ENCODE measurements at regions not wholly inside any gene's neighbourhood (a gene's known extent, or its start where the extent isn't known, plus 50 kb on each side); places are given as distances from the start of the nearest gene placed in this dataset.

DNA sequence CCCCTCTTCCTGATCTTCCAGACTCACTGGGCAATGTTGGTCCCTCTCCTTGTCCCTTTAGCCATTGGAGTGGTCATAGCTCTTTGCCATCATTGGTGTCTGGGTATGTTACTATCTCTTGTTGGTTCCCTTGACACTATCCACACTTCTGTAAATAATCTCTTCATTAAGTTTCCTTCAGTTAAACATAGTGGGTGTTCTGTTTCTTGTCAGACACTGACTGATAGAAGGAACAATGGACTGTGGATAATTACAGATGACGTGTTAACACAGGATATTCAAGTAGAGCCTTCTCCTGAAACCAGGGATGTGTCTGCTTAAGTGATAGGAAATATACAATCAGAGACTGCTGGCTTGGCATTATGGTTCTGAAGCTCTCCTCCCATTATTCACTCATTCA, 458.3 kb upstream of the USP24 start:
- no peaks in the 10 kb centered on the region for H3K4me1 Mint-ChIP-seq
- H3K27me3 Mint-ChIP-seq, result peaks cover 0 to 8% of the 10 kb centered on the region in 2 donors
- WGBS (ENCODE audit: insufficient coverage), result no CpG with 5 or more reads among the region's 1 CpG
- Histone ChIP-seq H3K9me3 (no peaks in the 10 kb centered on the region), H3K27me3 (replicated peaks in 1 of 2; ENCODE audit: control insufficient read depth in 2 of 2, extremely low read depth in 1 of 2, insufficient read depth in 2 of 2, low read length in 1 of 2) (no peaks in the 10 kb centered on the region), H3K27ac (ENCODE audit: low read length) (no peak overlapping the region), H3K4me1 (ENCODE audit: control insufficient read depth in 1 of 2, extremely low read depth in 1 of 2, insufficient read depth in 2 of 2, low read length in 2 of 2) (no peaks in the 10 kb centered on the region), H3K4me3 (ENCODE audit: control insufficient read depth in 1 of 2, extremely low read depth in 1 of 2, low read length in 1 of 2) (no peak overlapping the region), H3K36me3 (ENCODE audit: control insufficient read depth in 2 of 2, extremely low read depth in 1 of 2, insufficient read depth in 1 of 2, low read length in 1 of 2) (no peaks in the 10 kb centered on the region)
- no peak overlapping the region for H3K4me3 Mint-ChIP-seq
- no peak overlapping the region for H3K27ac Mint-ChIP-seq
- POLR2A ChIA-PET, result no interaction called here
- DNase-seq, result no peak
- CTCF ChIA-PET, result no interaction called here
- no peaks in the 10 kb centered on the region for H3K36me3 Mint-ChIP-seq
- H3K9me3 Mint-ChIP-seq, result no peaks in the 10 kb centered on the region
- no peak for ATAC-seq (replicated peaks in 1 of 4)

DNA sequence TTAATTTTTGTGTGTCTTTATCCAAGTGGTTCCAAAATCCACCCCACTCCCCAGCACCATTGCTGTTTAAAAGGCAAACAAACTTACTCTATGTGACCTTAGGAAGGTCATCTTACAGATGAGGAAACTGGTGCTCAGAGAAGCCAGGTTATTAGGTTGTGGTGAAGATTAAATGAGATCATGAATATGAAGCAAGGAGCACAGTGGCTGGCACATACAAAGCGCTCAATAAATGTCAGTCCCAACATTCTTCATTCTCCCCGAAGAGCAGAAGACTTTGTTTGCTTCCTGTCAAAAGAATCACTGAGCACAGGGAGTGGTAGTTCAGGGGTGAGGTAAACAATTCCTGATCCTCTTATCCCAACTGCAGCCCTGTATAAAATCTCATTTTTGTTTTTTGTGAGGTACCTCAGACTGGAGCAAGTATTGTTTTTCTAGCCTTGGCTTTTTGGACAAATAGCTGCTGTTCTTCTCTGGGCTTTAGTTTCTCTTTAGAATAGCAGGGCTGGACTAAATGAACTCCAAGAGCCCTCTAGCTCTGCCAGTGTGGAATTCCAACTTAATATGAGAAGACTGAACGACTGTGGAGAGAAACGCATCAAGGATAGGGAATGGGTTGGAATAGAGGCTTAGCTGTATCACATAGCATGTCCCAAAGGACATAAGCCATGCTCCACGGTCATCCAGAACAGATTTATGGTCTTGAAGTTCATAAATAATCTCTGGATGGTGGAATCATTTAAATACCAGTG, 455.3 kb upstream of the USP24 start:
- H3K4me3 ChIP-seq (ENCODE audit: control insufficient read depth in 1 of 2, extremely low read depth in 1 of 2, low read length in 1 of 2), result no peak overlapping the region
- CTCF ChIA-PET, result no interaction called here
- DNase-seq (no peak), ATAC-seq (replicated peaks in 1 of 4) (no peak)
- peaks cover 0 to 3% (median 0%) of the 10 kb centered on the region in 3 donors for H3K9me3 Mint-ChIP-seq
- H3K4me1 Mint-ChIP-seq, result no peaks in the 10 kb centered on the region
- peaks cover 0 to 3% of the 10 kb centered on the region in 2 donors for H3K27me3 Mint-ChIP-seq
- H3K36me3 ChIP-seq (ENCODE audit: control insufficient read depth in 2 of 2, extremely low read depth in 1 of 2, insufficient read depth in 1 of 2, low read length in 1 of 2), result no peaks in the 10 kb centered on the region
- 92% methylated on average over 2 of the region's 5 CpGs for WGBS (ENCODE audit: insufficient coverage)
- no peaks in the 10 kb centered on the region for H3K9me3 ChIP-seq
- POLR2A ChIA-PET, result no interaction called here
- H3K27ac ChIP-seq (ENCODE audit: low read length), result no peak overlapping the region
- no peaks in the 10 kb centered on the region for H3K27me3 ChIP-seq (replicated peaks in 1 of 2; ENCODE audit: control insufficient read depth in 2 of 2, extremely low read depth in 1 of 2, insufficient read depth in 2 of 2, low read length in 1 of 2)
- no peaks in the 10 kb centered on the region for H3K4me1 ChIP-seq (ENCODE audit: control insufficient read depth in 1 of 2, extremely low read depth in 1 of 2, insufficient read depth in 2 of 2, low read length in 2 of 2)
- H3K36me3 Mint-ChIP-seq, result no peaks in the 10 kb centered on the region
- H3K4me3 Mint-ChIP-seq, result no peak overlapping the region
- H3K27ac Mint-ChIP-seq, result no peak overlapping the region

DNA sequence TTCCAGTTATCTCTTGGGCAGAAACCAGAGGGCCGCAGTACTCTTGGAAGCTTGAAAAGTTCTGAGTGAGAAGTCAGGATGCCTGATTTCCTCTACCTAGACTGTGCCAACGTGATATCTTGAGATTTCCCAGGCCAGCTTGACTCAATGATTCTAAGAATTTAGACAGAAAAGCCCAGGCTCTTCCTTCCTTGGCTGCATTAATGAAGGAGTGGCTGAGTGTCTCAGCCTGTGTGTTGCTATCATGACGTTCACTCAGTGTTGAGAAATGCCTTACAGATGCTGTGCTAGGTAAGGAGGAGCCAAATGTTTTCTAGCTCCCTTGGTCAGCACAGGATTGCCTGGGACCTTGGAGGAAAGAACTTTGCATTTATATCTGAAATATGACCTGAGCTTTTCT, 454.1 kb upstream of the USP24 start:
- ATAC-seq (replicated peaks in 1 of 4), result no peak
- Histone ChIP-seq H3K36me3 (ENCODE audit: control insufficient read depth in 2 of 2, extremely low read depth in 1 of 2, insufficient read depth in 1 of 2, low read length in 1 of 2) (no peaks in the 10 kb centered on the region), H3K4me3 (ENCODE audit: control insufficient read depth in 1 of 2, extremely low read depth in 1 of 2, low read length in 1 of 2) (no peak overlapping the region), H3K27me3 (replicated peaks in 1 of 2; ENCODE audit: control insufficient read depth in 2 of 2, extremely low read depth in 1 of 2, insufficient read depth in 2 of 2, low read length in 1 of 2) (no peaks in the 10 kb centered on the region), H3K4me1 (ENCODE audit: control insufficient read depth in 1 of 2, extremely low read depth in 1 of 2, insufficient read depth in 2 of 2, low read length in 2 of 2) (no peaks in the 10 kb centered on the region), H3K9me3 (no peaks in the 10 kb centered on the region), H3K27ac (ENCODE audit: low read length) (no peak overlapping the region)
- CTCF ChIA-PET, result no interaction called here
- Mint-ChIP-seq H3K9me3 (peaks cover 0 to 3% (median 0%) of the 10 kb centered on the region in 3 donors), H3K27me3 (peaks cover 0 to 3% of the 10 kb centered on the region in 2 donors), H3K36me3 (no peaks in the 10 kb centered on the region), H3K27ac (no peak overlapping the region), H3K4me1 (no peaks in the 10 kb centered on the region), H3K4me3 (no peak overlapping the region)
- POLR2A ChIA-PET, result no interaction called here
- WGBS (ENCODE audit: insufficient coverage), result 60% methylated on average over 2 of the region's 3 CpGs
- no peak for DNase-seq

DNA sequence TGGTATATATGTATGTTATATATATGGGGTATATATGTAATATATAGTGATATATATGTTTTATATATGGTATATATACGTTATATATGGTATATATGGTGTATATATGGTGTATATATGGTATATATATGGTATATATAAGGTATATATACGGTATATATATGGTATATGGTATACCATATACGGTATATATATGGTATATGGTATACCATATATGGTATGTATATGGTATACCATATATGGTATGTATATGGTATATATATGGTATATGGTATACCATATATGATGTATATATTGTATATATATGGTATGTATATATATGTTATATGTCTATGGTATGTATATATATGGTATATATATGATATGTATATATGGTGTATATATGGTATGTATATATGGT, 447.7 kb upstream of the USP24 start:
- H3K4me3 ChIP-seq (ENCODE audit: control insufficient read depth in 1 of 2, extremely low read depth in 1 of 2, low read length in 1 of 2), result no peak overlapping the region
- peaks cover 0 to 3% (median 0%) of the 10 kb centered on the region in 3 donors for H3K9me3 Mint-ChIP-seq
- H3K36me3 ChIP-seq (ENCODE audit: control insufficient read depth in 2 of 2, extremely low read depth in 1 of 2, insufficient read depth in 1 of 2, low read length in 1 of 2), result no peaks in the 10 kb centered on the region
- no peaks in the 10 kb centered on the region for H3K27me3 ChIP-seq (replicated peaks in 1 of 2; ENCODE audit: control insufficient read depth in 2 of 2, extremely low read depth in 1 of 2, insufficient read depth in 2 of 2, low read length in 1 of 2)
- no peaks in the 10 kb centered on the region for H3K9me3 ChIP-seq
- H3K27ac ChIP-seq (ENCODE audit: low read length), result no peak overlapping the region
- no CpG with 5 or more reads among the region's 3 CpGs for WGBS (ENCODE audit: insufficient coverage)
- ATAC-seq (replicated peaks in 1 of 4) (no peak), DNase-seq (no peak)
- no peak overlapping the region for H3K27ac Mint-ChIP-seq
- H3K4me3 Mint-ChIP-seq, result no peak overlapping the region
- no peaks in the 10 kb centered on the region for H3K4me1 ChIP-seq (ENCODE audit: control insufficient read depth in 1 of 2, extremely low read depth in 1 of 2, insufficient read depth in 2 of 2, low read length in 2 of 2)
- H3K4me1 Mint-ChIP-seq, result no peaks in the 10 kb centered on the region
- CTCF ChIA-PET, result no interaction called here
- H3K36me3 Mint-ChIP-seq, result no peaks in the 10 kb centered on the region
- POLR2A ChIA-PET, result no interaction called here
- H3K27me3 Mint-ChIP-seq, result peaks cover 0 to 10% of the 10 kb centered on the region in 2 donors

DNA sequence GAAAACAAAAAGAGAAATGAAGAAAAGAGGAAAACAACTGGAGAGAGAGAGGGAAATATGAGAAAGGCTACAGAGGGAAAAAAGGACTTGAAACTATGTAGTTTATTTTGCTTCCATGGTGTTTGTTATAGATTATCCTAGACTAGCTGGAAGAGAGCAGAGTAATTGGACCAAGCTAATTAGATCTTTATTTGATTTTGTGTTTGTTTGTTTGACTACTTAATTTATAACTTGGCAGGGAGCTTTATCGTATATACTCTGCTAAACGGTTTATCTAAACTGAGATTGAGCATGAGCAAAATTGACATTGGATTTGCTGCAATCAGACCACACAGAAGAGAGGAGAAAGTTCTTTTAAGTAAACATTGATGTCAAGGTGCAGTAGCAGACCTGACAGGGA, 443.8 kb upstream of the USP24 start:
- Mint-ChIP-seq H3K4me3 (no peak overlapping the region), H3K9me3 (no peaks in the 10 kb centered on the region), H3K27ac (no peak overlapping the region), H3K27me3 (peaks cover 0 to 20% of the 10 kb centered on the region in 2 donors), H3K4me1 (no peaks in the 10 kb centered on the region), H3K36me3 (no peaks in the 10 kb centered on the region)
- Histone ChIP-seq H3K4me3 (ENCODE audit: control insufficient read depth in 1 of 2, extremely low read depth in 1 of 2, low read length in 1 of 2) (no peak overlapping the region), H3K27me3 (replicated peaks in 1 of 2; ENCODE audit: control insufficient read depth in 2 of 2, extremely low read depth in 1 of 2, insufficient read depth in 2 of 2, low read length in 1 of 2) (no peaks in the 10 kb centered on the region), H3K9me3 (no peaks in the 10 kb centered on the region), H3K4me1 (ENCODE audit: control insufficient read depth in 1 of 2, extremely low read depth in 1 of 2, insufficient read depth in 2 of 2, low read length in 2 of 2) (no peaks in the 10 kb centered on the region), H3K36me3 (ENCODE audit: control insufficient read depth in 2 of 2, extremely low read depth in 1 of 2, insufficient read depth in 1 of 2, low read length in 1 of 2) (no peaks in the 10 kb centered on the region), H3K27ac (ENCODE audit: low read length) (no peak overlapping the region)
- POLR2A ChIA-PET, result no interaction called here
- no CpG with 5 or more reads among the region's 2 CpGs for WGBS (ENCODE audit: insufficient coverage)
- DNase-seq, result no peak
- no peak for ATAC-seq (replicated peaks in 1 of 4)
- CTCF ChIA-PET, result no interaction called here

DNA sequence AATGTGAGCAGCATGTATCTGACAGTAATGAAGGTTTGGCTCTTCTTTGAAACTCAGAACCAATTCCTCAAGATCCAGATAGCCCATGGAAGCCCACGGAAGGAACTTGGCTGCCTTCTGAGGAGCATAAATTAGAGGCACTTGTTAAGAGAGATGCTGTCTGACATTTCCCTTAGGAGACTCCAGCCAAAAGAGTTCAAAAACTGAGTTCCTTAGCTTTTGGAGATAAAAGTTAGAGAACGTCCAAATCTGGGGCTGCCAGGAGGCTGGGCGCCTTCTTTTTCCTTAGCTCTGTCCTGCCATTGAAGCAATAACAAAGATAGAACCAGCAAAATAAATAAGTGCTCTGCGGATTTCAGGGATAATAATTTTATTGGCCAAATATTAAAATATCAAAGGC, 439.6 kb upstream of the USP24 start:
- 80% methylated on average over 2 of the region's 4 CpGs for WGBS (ENCODE audit: insufficient coverage)
- ATAC-seq (replicated peaks in 1 of 4), result no peak
- Mint-ChIP-seq H3K27ac (no peak overlapping the region), H3K9me3 (no peaks in the 10 kb centered on the region), H3K4me1 (no peaks in the 10 kb centered on the region), H3K4me3 (no peak overlapping the region), H3K36me3 (no peaks in the 10 kb centered on the region), H3K27me3 (peaks cover 5 to 22% of the 10 kb centered on the region in 2 donors)
- Histone ChIP-seq H3K4me1 (ENCODE audit: control insufficient read depth in 1 of 2, extremely low read depth in 1 of 2, insufficient read depth in 2 of 2, low read length in 2 of 2) (no peaks in the 10 kb centered on the region), H3K4me3 (ENCODE audit: control insufficient read depth in 1 of 2, extremely low read depth in 1 of 2, low read length in 1 of 2) (no peak overlapping the region), H3K36me3 (ENCODE audit: control insufficient read depth in 2 of 2, extremely low read depth in 1 of 2, insufficient read depth in 1 of 2, low read length in 1 of 2) (no peaks in the 10 kb centered on the region), H3K9me3 (no peaks in the 10 kb centered on the region), H3K27me3 (replicated peaks in 1 of 2; ENCODE audit: control insufficient read depth in 2 of 2, extremely low read depth in 1 of 2, insufficient read depth in 2 of 2, low read length in 1 of 2) (no peaks in the 10 kb centered on the region), H3K27ac (ENCODE audit: low read length) (no peak overlapping the region)
- ChIA-PET CTCF (no interaction called here), POLR2A (no interaction called here)
- no peak for DNase-seq

DNA sequence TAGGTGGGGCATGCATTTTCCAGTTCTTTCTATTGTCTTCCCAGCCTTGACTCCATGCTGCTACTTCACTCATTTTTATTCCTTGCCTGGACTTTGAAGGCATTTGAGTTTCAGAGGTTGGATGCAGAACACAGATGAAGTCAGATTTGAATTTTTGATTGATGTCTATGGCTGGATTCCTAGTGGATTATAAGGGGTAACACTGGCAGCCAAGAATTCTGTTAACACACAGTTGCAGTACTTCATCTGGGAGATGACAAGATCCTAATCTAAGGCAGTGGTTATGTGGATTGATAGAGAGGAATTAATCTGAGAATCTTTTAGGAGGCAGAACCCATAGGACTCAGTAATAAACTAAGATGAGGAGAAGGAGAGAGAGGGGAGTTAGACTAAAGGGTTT, 439.0 kb upstream of the USP24 start:
- H3K4me3 Mint-ChIP-seq, result no peak overlapping the region
- DNase-seq (no peak), ATAC-seq (replicated peaks in 1 of 4) (no peak)
- no peaks in the 10 kb centered on the region for H3K9me3 Mint-ChIP-seq
- no peak overlapping the region for H3K27ac ChIP-seq (ENCODE audit: low read length)
- POLR2A ChIA-PET, result no interaction called here
- CTCF ChIA-PET, result no interaction called here
- H3K36me3 Mint-ChIP-seq, result no peaks in the 10 kb centered on the region
- H3K9me3 ChIP-seq, result no peaks in the 10 kb centered on the region
- peaks cover 5 to 20% of the 10 kb centered on the region in 2 donors for H3K27me3 Mint-ChIP-seq
- no peaks in the 10 kb centered on the region for H3K4me1 ChIP-seq (ENCODE audit: control insufficient read depth in 1 of 2, extremely low read depth in 1 of 2, insufficient read depth in 2 of 2, low read length in 2 of 2)
- no peak overlapping the region for H3K27ac Mint-ChIP-seq
- no peaks in the 10 kb centered on the region for H3K4me1 Mint-ChIP-seq
- H3K36me3 ChIP-seq (ENCODE audit: control insufficient read depth in 2 of 2, extremely low read depth in 1 of 2, insufficient read depth in 1 of 2, low read length in 1 of 2), result no peaks in the 10 kb centered on the region
- no peak overlapping the region for H3K4me3 ChIP-seq (ENCODE audit: control insufficient read depth in 1 of 2, extremely low read depth in 1 of 2, low read length in 1 of 2)
- H3K27me3 ChIP-seq (replicated peaks in 1 of 2; ENCODE audit: control insufficient read depth in 2 of 2, extremely low read depth in 1 of 2, insufficient read depth in 2 of 2, low read length in 1 of 2), result no peaks in the 10 kb centered on the region
